ENCODE measurements at regions not wholly inside any gene's neighbourhood (a gene's known extent, or its start where the extent isn't known, plus 50 kb on each side); places are given as distances from the start of the nearest gene placed in this dataset.

DNA sequence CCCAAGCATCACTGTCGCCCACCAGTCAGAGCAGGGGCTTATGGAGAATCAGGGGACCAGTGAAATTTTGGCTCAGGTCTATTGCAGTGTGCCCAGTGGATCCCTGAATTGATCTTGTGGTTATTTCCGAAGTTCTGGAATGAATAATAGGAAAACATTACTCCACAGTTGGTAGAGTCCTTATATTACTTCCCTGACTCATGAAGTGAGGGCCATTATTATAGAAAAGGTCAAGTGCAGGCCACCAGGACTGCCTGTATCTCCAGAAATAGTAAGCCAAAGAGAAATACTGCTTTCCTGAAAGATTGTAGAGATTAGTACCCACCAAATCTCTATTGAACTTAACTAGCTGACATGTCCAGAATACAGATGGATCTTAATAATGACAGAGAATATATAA is 335.0 kb downstream of the NPR3 start:
- no peak for DNase-seq (ENCODE audit: low spot score in 2 of 2)
- Histone ChIP-seq H3K9me3 (peaks cover 2% of the 10 kb centered on the region), H3K27me3 (no peaks in the 10 kb centered on the region), H3K4me1 (no peaks in the 10 kb centered on the region), H3K4me3 (no peak overlapping the region), H3K36me3 (no peaks in the 10 kb centered on the region), H3K27ac (no peak overlapping the region)
- WGBS: 89% methylated on average over 2 of the region's 2 CpGs
- TF ChIP-seq EP300 (IDR thresholded peaks at IDR 0.05) (no peak), POLR2A (IDR thresholded peaks at IDR 0.05) (no peak), POLR2AphosphoS5 (IDR thresholded peaks at IDR 0.05) (no peak)
- TF ChIP-seq, protein P1, sequence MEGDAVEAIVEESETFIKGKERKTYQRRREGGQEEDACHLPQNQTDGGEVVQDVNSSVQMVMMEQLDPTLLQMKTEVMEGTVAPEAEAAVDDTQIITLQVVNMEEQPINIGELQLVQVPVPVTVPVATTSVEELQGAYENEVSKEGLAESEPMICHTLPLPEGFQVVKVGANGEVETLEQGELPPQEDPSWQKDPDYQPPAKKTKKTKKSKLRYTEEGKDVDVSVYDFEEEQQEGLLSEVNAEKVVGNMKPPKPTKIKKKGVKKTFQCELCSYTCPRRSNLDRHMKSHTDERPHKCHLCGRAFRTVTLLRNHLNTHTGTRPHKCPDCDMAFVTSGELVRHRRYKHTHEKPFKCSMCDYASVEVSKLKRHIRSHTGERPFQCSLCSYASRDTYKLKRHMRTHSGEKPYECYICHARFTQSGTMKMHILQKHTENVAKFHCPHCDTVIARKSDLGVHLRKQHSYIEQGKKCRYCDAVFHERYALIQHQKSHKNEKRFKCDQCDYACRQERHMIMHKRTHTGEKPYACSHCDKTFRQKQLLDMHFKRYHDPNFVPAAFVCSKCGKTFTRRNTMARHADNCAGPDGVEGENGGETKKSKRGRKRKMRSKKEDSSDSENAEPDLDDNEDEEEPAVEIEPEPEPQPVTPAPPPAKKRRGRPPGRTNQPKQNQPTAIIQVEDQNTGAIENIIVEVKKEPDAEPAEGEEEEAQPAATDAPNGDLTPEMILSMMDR (IDR thresholded peaks at IDR 0.05): no peak

- no peaks in the 10 kb centered on the region for H3K27me3 ChIP-seq
- no peak for DNase-seq (ENCODE audit: low spot score in 2 of 2)
- H3K36me3 ChIP-seq: no peaks in the 10 kb centered on the region
- H3K9me3 ChIP-seq: no peaks in the 10 kb centered on the region
- H3K4me1 ChIP-seq: no peaks in the 10 kb centered on the region
- TF ChIP-seq POLR2AphosphoS5 (IDR thresholded peaks at IDR 0.05): no peak
- TF ChIP-seq EP300 (IDR thresholded peaks at IDR 0.05): no peak
- TF ChIP-seq, protein P1 (IDR thresholded peaks at IDR 0.05): no peak
- TF ChIP-seq POLR2A (IDR thresholded peaks at IDR 0.05): no peak
- no peak overlapping the region for H3K4me3 ChIP-seq
- no peak overlapping the region for H3K27ac ChIP-seq
- WGBS: 70% methylated on average over 3 of the region's 3 CpGs
These were observed 337.2 kb downstream of the NPR3 start for GRCh38 chr5:33048315-33048714.

DNA sequence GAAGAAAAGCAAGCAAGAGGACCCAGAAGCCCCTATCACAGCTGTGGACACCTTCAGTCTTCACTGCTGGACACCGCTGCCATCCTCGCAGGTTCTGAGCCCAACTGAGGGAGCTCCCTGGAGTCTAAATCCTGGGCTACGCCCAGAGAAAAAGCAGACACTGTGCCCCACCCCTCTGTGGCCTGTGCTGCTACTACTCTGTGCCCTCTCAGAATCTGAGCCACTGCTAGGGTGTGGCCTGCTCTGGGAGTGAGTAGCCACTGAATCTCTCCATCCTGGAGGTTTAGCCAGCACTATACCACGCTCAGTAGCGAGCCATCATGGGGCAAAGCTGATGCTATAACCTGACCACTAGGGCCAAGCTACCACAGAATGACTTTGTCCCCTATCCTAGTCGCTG is 338.2 kb downstream of the NPR3 start:
- DNase-seq (ENCODE audit: low spot score in 2 of 2): no peak
- 94% methylated on average over 3 of the region's 6 CpGs for WGBS
- Histone ChIP-seq H3K27me3 (no peaks in the 10 kb centered on the region), H3K27ac (no peak overlapping the region), H3K9me3 (peaks cover 7% of the 10 kb centered on the region), H3K4me3 (no peak overlapping the region), H3K4me1 (no peaks in the 10 kb centered on the region), H3K36me3 (no peaks in the 10 kb centered on the region)
- TF ChIP-seq POLR2AphosphoS5 (IDR thresholded peaks at IDR 0.05) (no peak), POLR2A (IDR thresholded peaks at IDR 0.05) (no peak), EP300 (IDR thresholded peaks at IDR 0.05) (no peak)
- TF ChIP-seq, protein P1 (IDR thresholded peaks at IDR 0.05): no peak

GRCh38 chr5:33049842-33050241 is 338.7 kb downstream of the NPR3 start:
- Histone ChIP-seq H3K4me3 (no peak overlapping the region), H3K36me3 (no peaks in the 10 kb centered on the region), H3K27me3 (no peaks in the 10 kb centered on the region), H3K9me3 (peaks cover 10% of the 10 kb centered on the region), H3K27ac (no peak overlapping the region), H3K4me1 (no peaks in the 10 kb centered on the region)
- WGBS: no CpG with 5 or more reads among the region's 2 CpGs
- DNase-seq (ENCODE audit: low spot score in 2 of 2): no peak
- TF ChIP-seq POLR2AphosphoS5 (IDR thresholded peaks at IDR 0.05): no peak
- TF ChIP-seq, protein P1 (IDR thresholded peaks at IDR 0.05): no peak
- no peak for TF ChIP-seq EP300 (IDR thresholded peaks at IDR 0.05)
- TF ChIP-seq POLR2A (IDR thresholded peaks at IDR 0.05): no peak

GRCh38 chr5:33059081-33059480 is 348.0 kb downstream of the NPR3 start:
- Histone ChIP-seq H3K4me3 (no peak overlapping the region), H3K36me3 (no peaks in the 10 kb centered on the region), H3K27ac (no peak overlapping the region), H3K27me3 (no peaks in the 10 kb centered on the region), H3K4me1 (no peaks in the 10 kb centered on the region), H3K9me3 (peaks cover 11% of the 10 kb centered on the region)
- TF ChIP-seq EP300 (IDR thresholded peaks at IDR 0.05) (no peak), POLR2A (IDR thresholded peaks at IDR 0.05) (no peak), POLR2AphosphoS5 (IDR thresholded peaks at IDR 0.05) (no peak)
- TF ChIP-seq, protein P1 (IDR thresholded peaks at IDR 0.05): no peak
- 90% methylated on average over 3 of the region's 3 CpGs for WGBS
- no peak for DNase-seq (ENCODE audit: low spot score in 2 of 2)

All from suprapubic skin (tissue), 4 donors.